ENCODE measurements at regions not wholly inside any gene's neighbourhood (a gene's known extent, or its start where the extent isn't known, plus 50 kb on each side); places are given as distances from the start of the nearest gene placed in this dataset.

DNA sequence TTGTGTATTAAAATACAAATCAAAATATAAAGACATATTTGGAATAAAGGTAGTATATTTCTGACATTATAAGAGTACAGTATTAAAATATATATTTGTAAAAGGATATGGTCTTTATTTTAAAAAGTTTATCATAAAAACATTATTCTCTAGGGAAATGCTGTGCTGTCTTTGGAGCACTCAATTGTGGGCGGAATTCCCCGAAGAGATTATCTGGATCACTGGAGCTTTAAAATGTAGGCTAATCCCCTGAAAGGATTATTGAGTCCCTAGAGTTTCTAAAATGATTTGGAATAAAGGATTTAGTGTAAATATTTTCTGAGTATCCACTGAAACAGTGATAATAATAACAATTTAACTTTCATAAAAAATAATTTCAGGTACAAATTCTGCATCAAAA, 1239.4 kb downstream of the TECRL start:
- peak; percentile 49 for DNase-seq (ENCODE audit: low read depth)
- no peak overlapping the region for H3K4me3 ChIP-seq (ENCODE audit: low read length)
- TF ChIP-seq, protein P1, sequence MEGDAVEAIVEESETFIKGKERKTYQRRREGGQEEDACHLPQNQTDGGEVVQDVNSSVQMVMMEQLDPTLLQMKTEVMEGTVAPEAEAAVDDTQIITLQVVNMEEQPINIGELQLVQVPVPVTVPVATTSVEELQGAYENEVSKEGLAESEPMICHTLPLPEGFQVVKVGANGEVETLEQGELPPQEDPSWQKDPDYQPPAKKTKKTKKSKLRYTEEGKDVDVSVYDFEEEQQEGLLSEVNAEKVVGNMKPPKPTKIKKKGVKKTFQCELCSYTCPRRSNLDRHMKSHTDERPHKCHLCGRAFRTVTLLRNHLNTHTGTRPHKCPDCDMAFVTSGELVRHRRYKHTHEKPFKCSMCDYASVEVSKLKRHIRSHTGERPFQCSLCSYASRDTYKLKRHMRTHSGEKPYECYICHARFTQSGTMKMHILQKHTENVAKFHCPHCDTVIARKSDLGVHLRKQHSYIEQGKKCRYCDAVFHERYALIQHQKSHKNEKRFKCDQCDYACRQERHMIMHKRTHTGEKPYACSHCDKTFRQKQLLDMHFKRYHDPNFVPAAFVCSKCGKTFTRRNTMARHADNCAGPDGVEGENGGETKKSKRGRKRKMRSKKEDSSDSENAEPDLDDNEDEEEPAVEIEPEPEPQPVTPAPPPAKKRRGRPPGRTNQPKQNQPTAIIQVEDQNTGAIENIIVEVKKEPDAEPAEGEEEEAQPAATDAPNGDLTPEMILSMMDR (conservative IDR thresholded peaks at IDR 0.05; ENCODE audit: low read depth, low read length) = no peak

DNA sequence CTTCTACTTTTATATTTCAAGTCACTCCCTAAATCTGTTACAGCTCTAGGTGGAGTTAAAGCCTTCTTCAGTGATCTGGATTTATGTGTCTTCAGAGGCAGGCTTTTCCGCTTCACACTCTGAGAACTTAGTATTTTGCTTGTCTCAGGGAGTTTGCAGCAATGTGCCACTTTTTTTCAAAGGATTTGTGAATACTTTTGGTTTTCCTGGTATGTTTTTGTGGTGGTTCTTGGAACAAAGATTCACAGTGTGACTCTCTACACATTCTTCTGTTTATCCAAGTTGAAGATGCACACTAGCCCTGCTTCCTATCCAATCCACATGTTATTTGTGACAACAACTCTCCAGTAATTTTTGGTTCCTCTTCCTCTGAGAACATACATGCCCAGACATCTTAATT, 1253.7 kb downstream of the TECRL start:
- TF ChIP-seq, protein P1 (conservative IDR thresholded peaks at IDR 0.05; ENCODE audit: low read depth, low read length) = no peak
- peak; percentile 21 for DNase-seq (ENCODE audit: low read depth)

DNA sequence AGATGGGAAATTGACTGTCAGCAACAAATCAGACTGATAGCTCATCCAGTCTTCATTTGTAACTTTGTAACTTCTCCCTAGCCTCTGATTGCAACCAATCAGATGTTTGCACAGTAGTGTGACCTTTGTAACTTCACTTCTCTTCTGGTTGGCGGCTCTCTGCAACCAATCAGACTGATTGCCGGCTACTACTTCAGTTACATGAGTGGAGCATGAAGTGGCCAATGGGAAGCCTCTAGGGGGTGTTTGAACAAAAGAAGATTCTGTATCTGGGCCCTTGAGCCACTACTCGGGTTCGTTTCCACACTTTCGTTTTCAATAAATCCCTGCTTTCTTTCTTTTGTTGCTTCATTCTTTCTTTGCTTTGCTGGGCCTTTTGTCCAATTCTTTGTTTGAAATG, 1285.8 kb downstream of the TECRL start:
- no peak for DNase-seq (ENCODE audit: low read depth)
- no peak overlapping the region for H3K4me3 ChIP-seq (ENCODE audit: low read length)
- TF ChIP-seq, protein P1 (conservative IDR thresholded peaks at IDR 0.05; ENCODE audit: low read depth, low read length) = no peak

More for the DNA sequence above, 1253.7 kb downstream of the TECRL start:
- no peak overlapping the region for H3K4me3 ChIP-seq (ENCODE audit: low read length)

DNA sequence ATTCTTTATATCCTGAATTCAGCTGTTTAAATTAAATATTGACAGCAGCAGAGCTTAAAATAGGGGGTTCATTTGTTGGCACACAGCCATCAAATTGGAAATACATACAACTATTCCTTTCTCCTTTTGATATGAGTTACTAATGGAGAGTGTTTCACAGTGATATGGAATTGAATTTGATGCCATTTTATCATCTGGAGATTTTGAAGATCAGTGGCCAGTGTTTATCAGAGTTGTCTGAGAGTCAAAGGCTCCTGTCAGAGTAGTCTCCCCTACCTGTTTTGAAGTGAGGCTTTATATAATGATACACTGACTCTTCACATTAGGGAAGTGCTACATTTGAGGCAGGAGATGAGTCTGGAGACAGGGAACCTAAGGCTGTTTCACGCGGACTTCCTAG, 1286.3 kb downstream of the TECRL start:
- no peak overlapping the region for H3K4me3 ChIP-seq (ENCODE audit: low read length)
- TF ChIP-seq, protein P1 (conservative IDR thresholded peaks at IDR 0.05; ENCODE audit: low read depth, low read length) = no peak
- no peak for DNase-seq (ENCODE audit: low read depth)

DNA sequence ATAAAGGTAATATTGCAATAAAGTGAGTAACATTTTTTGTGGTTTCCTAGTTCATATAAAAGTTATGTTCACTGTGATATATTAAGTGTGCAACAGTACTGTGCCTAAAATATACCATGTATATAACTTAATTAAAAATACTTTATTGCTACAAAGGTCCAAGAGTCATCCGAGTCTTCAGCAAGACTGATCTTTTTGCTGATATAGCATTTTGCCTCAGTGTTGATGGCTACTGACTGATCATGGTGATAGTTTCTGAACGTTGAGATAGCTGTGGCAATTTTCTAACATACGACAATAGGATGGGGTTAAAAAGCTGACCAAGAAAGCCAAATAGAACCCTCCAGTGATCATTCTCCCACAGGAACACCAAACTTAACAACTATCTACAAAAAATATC, 1302.7 kb downstream of the TECRL start:
- TF ChIP-seq, protein P1 (conservative IDR thresholded peaks at IDR 0.05; ENCODE audit: low read depth, low read length) = no peak
- no peak overlapping the region for H3K4me3 ChIP-seq (ENCODE audit: low read length)
- DNase-seq (ENCODE audit: low read depth) = no peak

DNA sequence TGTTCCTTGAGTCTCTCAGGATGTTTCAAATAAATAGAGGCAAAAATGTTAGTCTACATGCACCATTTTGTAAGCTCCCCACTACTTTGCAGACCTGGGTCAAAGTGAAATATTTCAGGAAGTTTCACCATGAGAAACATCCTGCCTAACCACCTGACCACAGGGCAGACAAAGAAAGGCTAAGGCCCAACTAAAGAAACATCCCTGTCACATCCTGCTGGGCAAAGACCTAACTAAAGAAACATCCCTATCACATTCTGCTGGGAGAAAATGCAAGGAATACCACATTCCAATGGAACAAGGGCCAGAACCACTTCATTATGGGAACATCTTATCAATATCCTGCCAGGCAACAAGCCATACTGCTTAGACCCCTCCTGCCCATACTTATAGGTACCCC, 1303.4 kb downstream of the TECRL start:
- TF ChIP-seq, protein P1 (conservative IDR thresholded peaks at IDR 0.05; ENCODE audit: low read depth, low read length) = no peak
- H3K4me3 ChIP-seq (ENCODE audit: low read length) = no peak overlapping the region
- DNase-seq (ENCODE audit: low read depth) = no peak

DNA sequence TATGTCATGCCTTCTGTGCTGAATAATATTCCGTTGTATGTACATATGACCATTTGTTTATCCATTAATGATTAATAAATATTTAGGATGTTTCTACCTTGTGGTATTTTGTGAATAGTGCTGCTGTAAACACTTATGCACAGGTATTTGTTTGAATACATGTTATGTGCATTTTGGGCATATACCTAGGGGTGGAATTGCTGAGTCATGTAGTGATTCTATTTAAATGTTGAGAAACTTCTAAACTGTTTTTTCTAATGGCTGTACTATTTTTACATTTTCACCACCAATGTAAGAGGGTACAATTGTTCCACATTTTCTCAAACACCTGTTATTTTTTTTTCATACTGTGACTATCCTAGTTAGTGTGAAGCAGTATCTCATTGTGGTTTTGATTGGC, 1318.6 kb downstream of the TECRL start:
- TF ChIP-seq, protein P1 (conservative IDR thresholded peaks at IDR 0.05; ENCODE audit: low read depth, low read length) = no peak
- no peak overlapping the region for H3K4me3 ChIP-seq (ENCODE audit: low read length)
- DNase-seq (ENCODE audit: low read depth) = no peak

Measured in retinal pigment epithelial cell (primary cell).